SK-N-SH treated with all-trans-retinoic acid at 6 μM for 48 hours (cell line): ENCODE measurements at regions not wholly inside any gene's neighbourhood (a gene's known extent, or its start where the extent isn't known, plus 50 kb on each side); places are given as distances from the start of the nearest gene placed in this dataset.

Experiments used
- ATAC-seq: fragments of 200-7000 bp; cut with Tn5 transposase; 3 replicates; pipeline ENCODE4 v1.9.1; 2020; ENCODE audit warnings: mild to moderate bottlenecking, moderate library complexity
- ARNTL ChIP-seq: fragments of 450-650 bp; formaldehyde crosslinking; IDR thresholded peaks from 2 replicates; pipeline ENCODE4 v1.5.0; 2020; ENCODE audit warnings: low read depth, mild to moderate bottlenecking, moderate library complexity, borderline replicate concordance
- BACH2 ChIP-seq: fragments of 250-450 bp; sonication (Bioruptor Pico); IDR thresholded peaks from 2 replicates; pipeline ENCODE4 v1.9.0; 2021; ENCODE audit warnings: mild to moderate bottlenecking, borderline replicate concordance
- CREB5 ChIP-seq: fragments of 250-450 bp; sonication (Bioruptor Pico); IDR thresholded peaks from 2 replicates; pipeline ENCODE4 v1.5.1; 2020; ENCODE audit warnings: low read depth, mild to moderate bottlenecking, moderate library complexity
- CSDC2 ChIP-seq: fragments of 250-450 bp; sonication (Bioruptor Pico); IDR thresholded peaks from 2 replicates; pipeline ENCODE4 v1.5.0; 2020; ENCODE audit warnings: mild to moderate bottlenecking, moderate library complexity
- CSRNP3 ChIP-seq: fragments of 250-450 bp; sonication (Bioruptor Pico); IDR thresholded peaks from 2 replicates; pipeline ENCODE4 v1.5.1; 2021; ENCODE audit warnings: mild to moderate bottlenecking, moderate library complexity
- ESRRG ChIP-seq: fragments of 250-450 bp; sonication (Bioruptor Pico); IDR thresholded peaks from 2 replicates; pipeline ENCODE4 v1.6.1; 2021; ENCODE audit warnings: mild to moderate bottlenecking
- GLIS3 ChIP-seq: fragments of 250-450 bp; sonication (Bioruptor Pico); IDR thresholded peaks from 2 replicates; pipeline ENCODE4 v1.5.0; 2020; ENCODE audit warnings: mild to moderate bottlenecking, moderate library complexity
- OSR1 ChIP-seq: fragments of 250-450 bp; sonication (Bioruptor Pico); IDR thresholded peaks from 2 replicates; pipeline ENCODE4 v1.8.0; 2022; ENCODE audit warnings: moderate library complexity, mild to moderate bottlenecking, inconsistent platforms
- PATZ1 ChIP-seq: fragments of 250-450 bp; sonication (Bioruptor Pico); IDR thresholded peaks from 2 replicates; pipeline ENCODE4 v1.8.0; 2020; ENCODE audit warnings: mild to moderate bottlenecking, moderate library complexity, borderline replicate concordance
- POU6F1 ChIP-seq: fragments of 250-450 bp; sonication (Bioruptor Pico); IDR thresholded peaks from 2 replicates; pipeline ENCODE4 v1.8.0; 2021; ENCODE audit warnings: low read depth, mild to moderate bottlenecking, moderate library complexity, borderline replicate concordance
- PPARA ChIP-seq: fragments of 250-450 bp; sonication (Bioruptor Pico); IDR thresholded peaks from 2 replicates; pipeline ENCODE4 v1.5.0; 2020; ENCODE audit warnings: mild to moderate bottlenecking, borderline replicate concordance
- RARB ChIP-seq: fragments of 250-450 bp; sonication (Bioruptor Pico); IDR thresholded peaks from 2 replicates; pipeline ENCODE4 v1.8.0; 2021; ENCODE audit warnings: mild to moderate bottlenecking, moderate library complexity
- SNAI2 ChIP-seq: fragments of 250-450 bp; sonication (Bioruptor Pico); IDR thresholded peaks from 2 replicates; pipeline ENCODE4 v1.5.0; 2020; ENCODE audit warnings: mild to moderate bottlenecking, moderate library complexity
- TCF4 ChIP-seq: fragments of 250-450 bp; sonication (Bioruptor Pico); IDR thresholded peaks from 2 replicates; pipeline ENCODE4 v1.8.0; 2021; ENCODE audit warnings: mild to moderate bottlenecking, moderate library complexity, borderline replicate concordance
- TOX ChIP-seq: fragments of 250-450 bp; sonication (Bioruptor Pico); IDR thresholded peaks from 2 replicates; pipeline ENCODE4 v1.8.0; 2021; ENCODE audit warnings: mild to moderate bottlenecking, moderate library complexity, borderline replicate concordance
- TSHZ2 ChIP-seq: fragments of 250-450 bp; sonication (Bioruptor Pico); IDR thresholded peaks from 2 replicates; pipeline ENCODE4 v1.5.0; 2020; ENCODE audit warnings: mild to moderate bottlenecking, moderate library complexity
- ZC3H10 ChIP-seq: fragments of 250-450 bp; sonication (Bioruptor Pico); IDR thresholded peaks from 2 replicates; pipeline ENCODE4 v1.5.1; 2021; ENCODE audit warnings: mild to moderate bottlenecking, moderate library complexity
- ZFP3 ChIP-seq: fragments of 250-450 bp; sonication (Bioruptor Pico); IDR thresholded peaks from 2 replicates; pipeline ENCODE4 v1.5.0; 2020; ENCODE audit warnings: mild to moderate bottlenecking, moderate library complexity
- ZNF565 ChIP-seq: fragments of 450-650 bp; formaldehyde crosslinking; conservative IDR thresholded peaks from 2 replicates; pipeline ENCODE4 v1.5.0; 2020; ENCODE audit warnings: low read depth, mild to moderate bottlenecking, moderate library complexity

GRCh38 chr3:168517249-168518071 lies 421.7 kb upstream of the GOLIM4 start:
- no peak for TF ChIP-seq PPARA (CRISPR knock-in tag)
- no peak for TF ChIP-seq TSHZ2 (CRISPR knock-in tag)
- TF ChIP-seq GLIS3 (CRISPR knock-in tag) = no peak
- TF ChIP-seq ZNF565 (CRISPR knock-in tag) = no peak
- no peak for TF ChIP-seq ZC3H10 (CRISPR knock-in tag)
- TF ChIP-seq ESRRG (CRISPR knock-in tag) = no peak
- no peak for TF ChIP-seq OSR1 (CRISPR knock-in tag)
- no peak for TF ChIP-seq CSDC2
- no peak for TF ChIP-seq TOX (CRISPR knock-in tag)
- no peak for TF ChIP-seq RARB
- TF ChIP-seq CSRNP3 (CRISPR knock-in tag) = no peak
- no peak for TF ChIP-seq CREB5 (CRISPR knock-in tag)
- TF ChIP-seq ARNTL (CRISPR knock-in tag) = no peak
- TF ChIP-seq POU6F1 (CRISPR knock-in tag) = no peak
- no peak for TF ChIP-seq SNAI2
- TF ChIP-seq, all 23 proteins: peak for 0
- ATAC-seq = no peak

GRCh38 chr3:168514252-168514651 lies 418.5 kb upstream of the GOLIM4 start:
- no peak for ATAC-seq
- no peak for TF ChIP-seq ZFP3 (CRISPR knock-in tag)
- TF ChIP-seq TOX (CRISPR knock-in tag) = no peak
- TF ChIP-seq ESRRG (CRISPR knock-in tag) = no peak
- no peak for TF ChIP-seq ZC3H10 (CRISPR knock-in tag)
- TF ChIP-seq PPARA (CRISPR knock-in tag) = no peak
- TF ChIP-seq TSHZ2 (CRISPR knock-in tag) = no peak
- TF ChIP-seq, all 23 proteins: peak for 0

- no peak for ATAC-seq
- TF ChIP-seq TOX (CRISPR knock-in tag) (no peak), CSRNP3 (CRISPR knock-in tag) (no peak), TCF4 (CRISPR knock-in tag) (no peak), PATZ1 (CRISPR knock-in tag) (no peak), BACH2 (CRISPR knock-in tag) (no peak), ESRRG (CRISPR knock-in tag) (no peak), CREB5 (CRISPR knock-in tag) (no peak)
Measured at GRCh38 chr3:168512802-168513201, 417.1 kb upstream of the GOLIM4 start.
